ENCODE measurements at regions not wholly inside any gene's neighbourhood (a gene's known extent, or its start where the extent isn't known, plus 50 kb on each side); places are given as distances from the start of the nearest gene placed in this dataset.

- no peak for TF ChIP-seq POLR2A (IDR thresholded peaks at IDR 0.05; ENCODE audit: low read length)
- no peak for TF ChIP-seq GATA1 (IDR thresholded peaks at IDR 0.05; ENCODE audit: low read depth, low read length)
These were observed 577.0 kb downstream of the LMO4 start for GRCh38 chr1:87905651-87906050.

Data from erythroblast (primary cell).